GM18508 (cell line): ENCODE measurements at regions not wholly inside any gene's neighbourhood (a gene's known extent, or its start where the extent isn't known, plus 50 kb on each side); places are given as distances from the start of the nearest gene placed in this dataset.

Source experiments
- ATAC-seq: cut with Tn5 transposase; IDR thresholded peaks from one replicate; pipeline ENCODE4 v1.9.1; 2021; ENCODE audit warnings: moderate number of reproducible peaks; ENCODE audit not compliant: insufficient read depth, unreplicated experiment

- no peak for ATAC-seq
Observed at GRCh38 chr3:31392568-31392967, 140.2 kb upstream of the STT3B start.

DNA sequence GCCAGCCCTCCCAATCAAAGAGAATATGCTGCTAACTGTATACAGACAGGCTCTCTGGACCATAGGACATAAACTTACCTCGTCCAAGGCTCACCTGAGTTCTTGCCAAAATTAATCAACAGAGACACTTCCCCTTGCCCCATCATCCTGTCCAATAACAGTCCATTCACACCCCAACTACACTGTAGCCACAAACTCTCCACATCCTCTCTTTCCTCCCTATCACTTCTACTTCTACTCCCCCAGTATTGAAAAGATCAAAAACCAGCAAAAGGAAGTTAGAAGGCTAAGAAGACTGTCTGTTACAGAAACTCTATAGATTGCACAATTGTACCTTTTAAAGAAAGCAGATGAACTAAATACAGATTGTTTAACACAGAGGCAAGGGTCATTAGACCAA, 133.5 kb upstream of the STT3B start:
- no peak for ATAC-seq

GRCh38 chr3:31402117-31402516, 130.6 kb upstream of the STT3B start:
- ATAC-seq, result no peak

DNA sequence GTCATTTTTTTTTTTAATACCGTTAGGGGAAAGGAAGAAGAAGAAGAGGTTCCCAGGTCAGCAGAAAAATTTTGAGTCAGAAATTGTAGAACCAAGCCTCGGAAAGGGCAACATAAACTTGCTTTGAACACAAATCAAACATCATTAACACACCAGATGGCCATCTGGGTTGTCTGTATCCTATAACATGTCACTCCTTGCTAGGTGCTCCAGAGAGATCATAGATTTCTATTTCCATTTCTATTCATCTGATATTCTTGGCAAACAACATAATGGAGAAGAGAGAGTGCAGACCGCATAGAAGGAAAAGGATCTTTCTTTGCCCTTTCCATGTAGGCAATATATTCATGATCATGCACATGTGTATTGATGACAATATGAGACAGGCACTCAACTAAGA, 129.5 kb upstream of the STT3B start:
- no peak for ATAC-seq

GRCh38 chr3:31404871-31405270, 127.9 kb upstream of the STT3B start:
- ATAC-seq, result no peak

- no peak for ATAC-seq
Observed at GRCh38 chr3:31405515-31405914, 127.2 kb upstream of the STT3B start.

GRCh38 chr3:31406896-31407295, 125.8 kb upstream of the STT3B start:
- no peak for ATAC-seq

GRCh38 chr3:31407665-31408064, 125.1 kb upstream of the STT3B start:
- no peak for ATAC-seq

- ATAC-seq, result no peak
Observed at GRCh38 chr3:31408720-31409119, 124.0 kb upstream of the STT3B start.

- no peak for ATAC-seq
Observed at GRCh38 chr3:31409389-31409788, 123.3 kb upstream of the STT3B start.

DNA sequence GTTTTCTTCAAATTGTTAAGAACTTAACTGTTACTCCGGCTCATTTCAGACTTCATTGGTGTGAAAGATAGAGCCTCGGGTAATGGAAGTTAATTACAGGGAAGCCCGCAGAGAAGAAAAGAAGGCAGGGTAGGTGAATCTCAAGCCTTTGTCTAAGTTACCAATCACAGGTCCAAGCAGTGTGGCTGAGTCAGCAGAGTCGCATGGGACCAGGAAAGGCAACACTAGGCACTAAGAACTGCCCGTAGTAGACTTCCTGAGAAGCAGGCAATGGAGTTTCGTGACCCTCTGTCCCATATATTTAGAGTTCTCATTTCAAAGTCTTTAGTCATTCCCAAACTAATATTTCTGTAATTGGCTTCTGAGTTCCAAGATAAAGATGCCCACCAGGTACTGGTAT, 122.9 kb upstream of the STT3B start:
- ATAC-seq, result no peak

- no peak for ATAC-seq
Observed at GRCh38 chr3:31410411-31410810, 122.3 kb upstream of the STT3B start.

DNA sequence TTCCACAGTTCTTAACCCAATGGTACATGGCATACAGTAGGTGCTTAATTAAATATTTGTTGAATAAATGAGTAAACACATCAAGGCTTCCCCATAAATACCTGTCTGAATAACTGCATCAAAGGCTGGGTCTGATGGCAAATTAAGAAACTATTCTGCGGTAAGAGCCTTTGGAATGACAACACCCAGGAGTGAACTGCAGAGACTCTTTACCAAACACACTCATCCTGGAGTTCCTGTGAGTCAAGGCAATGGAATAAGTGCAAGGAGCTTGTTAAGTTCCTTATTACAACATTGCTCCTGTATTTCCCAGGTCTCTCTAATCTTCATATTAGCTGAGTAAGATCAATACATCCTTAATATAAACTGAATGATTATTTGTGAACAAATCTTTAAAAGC, 119.9 kb upstream of the STT3B start:
- ATAC-seq, result no peak

- ATAC-seq, result no peak
Observed at GRCh38 chr3:31413515-31413914, 119.2 kb upstream of the STT3B start.

- no peak for ATAC-seq
Observed at GRCh38 chr3:31416980-31417379, 115.7 kb upstream of the STT3B start.

- no peak for ATAC-seq
Observed at GRCh38 chr3:31417486-31417885, 115.2 kb upstream of the STT3B start.

DNA sequence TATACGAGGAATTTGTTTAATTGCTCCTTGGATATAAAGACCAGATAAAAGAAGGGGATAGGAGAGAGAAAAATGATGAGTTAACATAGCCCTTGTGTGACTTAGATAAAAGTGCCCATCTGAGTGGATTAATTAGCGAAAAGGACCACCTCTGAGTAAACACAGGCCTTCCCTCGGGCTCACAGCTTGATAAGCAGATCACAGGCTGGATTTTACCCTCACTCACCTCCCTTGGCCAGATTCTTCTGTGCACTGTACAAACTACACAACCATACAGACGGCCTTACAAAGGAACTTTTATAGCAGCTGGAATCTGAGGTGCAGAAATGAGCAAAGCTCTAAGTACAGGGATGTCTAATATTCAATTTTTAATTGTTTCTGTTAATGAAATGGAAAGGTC, 112.4 kb upstream of the STT3B start:
- ATAC-seq, result no peak

GRCh38 chr3:31421314-31422048, 111.2 kb upstream of the STT3B start:
- no peak for ATAC-seq

DNA sequence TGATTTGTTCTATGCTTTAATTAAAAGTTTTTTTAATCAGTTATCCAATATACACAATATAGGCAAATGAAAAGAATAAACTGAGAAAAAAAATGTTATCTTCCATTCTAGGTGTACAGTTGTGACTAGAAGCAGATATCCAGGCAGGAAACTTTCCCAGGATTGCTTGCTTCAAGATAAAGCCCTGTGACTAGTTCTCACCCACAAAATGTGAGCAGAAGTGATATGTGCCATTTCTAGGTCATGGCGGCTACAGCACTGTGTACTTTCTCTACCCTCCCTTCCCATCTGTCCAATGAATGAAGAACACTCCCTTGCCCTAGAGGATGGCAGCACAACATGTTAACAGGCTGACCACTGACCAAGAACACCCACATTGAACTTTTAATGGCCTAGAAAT, 110.5 kb upstream of the STT3B start:
- no peak for ATAC-seq

DNA sequence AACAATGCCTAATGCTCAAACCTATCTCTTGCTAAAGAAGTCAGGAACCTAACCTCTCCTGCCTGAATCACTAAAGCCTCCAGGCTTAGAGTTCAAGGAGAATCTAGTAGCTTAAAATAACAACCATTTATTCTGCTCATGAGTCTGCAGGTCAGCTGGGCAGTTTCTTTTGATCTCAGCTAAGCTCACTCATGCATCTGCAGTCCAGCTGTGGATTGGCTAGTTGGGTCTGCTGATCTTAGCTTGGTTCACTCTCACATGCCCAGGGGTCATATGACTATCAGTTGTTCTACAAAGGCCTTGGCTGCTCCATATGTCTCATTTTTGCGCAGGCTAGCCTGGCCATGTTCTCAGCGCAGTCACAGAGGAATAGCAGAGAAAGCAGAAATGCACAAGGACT, 109.2 kb upstream of the STT3B start:
- no peak for ATAC-seq

DNA sequence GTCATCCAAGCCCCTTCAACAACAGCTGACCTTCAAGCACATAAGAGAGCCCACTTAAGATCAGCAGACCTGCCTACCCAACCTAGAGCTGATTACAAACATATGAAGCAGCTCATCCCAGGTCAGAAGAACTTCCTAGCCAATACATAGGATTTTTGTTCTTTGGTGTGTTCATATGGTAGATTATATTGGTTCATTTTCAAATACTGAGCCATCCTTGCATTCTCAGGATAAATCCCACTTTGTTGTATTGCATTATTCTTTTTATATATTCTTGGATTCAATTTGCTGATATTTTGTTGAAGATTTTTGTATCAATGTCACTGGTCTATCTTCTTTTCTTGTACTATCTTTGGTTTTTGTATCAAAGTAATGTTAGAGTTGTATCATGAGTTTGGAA, 107.3 kb upstream of the STT3B start:
- ATAC-seq, result no peak

- no peak for ATAC-seq
Observed at GRCh38 chr3:31427623-31428022, 105.1 kb upstream of the STT3B start.

- ATAC-seq, result no peak
Observed at GRCh38 chr3:31431321-31431720, 101.4 kb upstream of the STT3B start.
